OCI-LY1 (cell line): ENCODE measurements at regions not wholly inside any gene's neighbourhood (a gene's known extent, or its start where the extent isn't known, plus 50 kb on each side); places are given as distances from the start of the nearest gene placed in this dataset.

ENCODE experiments used
- H2AFZ ChIP-seq: fragments of 200-600 bp; sonication (generic), shearing (Covaris generic); 2 replicates; pipeline ENCODE4 v1.6.0; 2014; ENCODE audit warnings: antibody characterized with exemption, mild to moderate bottlenecking, low read length
- H3F3A ChIP-seq: fragments of 200-600 bp; sonication (generic), shearing (Covaris generic); 2 replicates; pipeline ENCODE4 v1.6.0; 2014; ENCODE audit warnings: mild to moderate bottlenecking, antibody characterized with exemption, low read length, moderate library complexity; ENCODE audit not compliant: insufficient read depth
- H3K27ac ChIP-seq: fragments of 200-600 bp; sonication (generic); 2 replicates; pipeline ENCODE4 v1.5.1; 2014; ENCODE audit warnings: low read length, mixed run types, mild to moderate bottlenecking, low read depth; ENCODE audit not compliant: poor library complexity, severe bottlenecking
- H3K27me3 ChIP-seq: fragments of 200-600 bp; sonication (generic); 2 replicates; pipeline ENCODE4 v1.6.0; 2014; ENCODE audit warnings: antibody characterized with exemption, mild to moderate bottlenecking, low read length, moderate library complexity; ENCODE audit not compliant: insufficient read depth
- H3K36me3 ChIP-seq: fragments of 200-600 bp; sonication (generic); 2 replicates; pipeline ENCODE4 v1.6.1; 2014; ENCODE audit warnings: mild to moderate bottlenecking, antibody characterized with exemption, low read length, moderate library complexity, mixed read lengths; ENCODE audit not compliant: insufficient read depth
- H3K4me1 ChIP-seq: fragments of 200-600 bp; sonication (generic); 2 replicates; pipeline ENCODE4 v1.5.1; 2014; ENCODE audit warnings: mild to moderate bottlenecking, low read length, moderate library complexity; ENCODE audit not compliant: insufficient read depth, severe bottlenecking
- H3K4me2 ChIP-seq: fragments of 200-600 bp; sonication (generic), shearing (Covaris generic); 2 replicates; pipeline ENCODE4 v1.6.1; 2014; ENCODE audit warnings: low read length
- H3K4me3 ChIP-seq: fragments of 200-600 bp; sonication (generic); 2 replicates; pipeline ENCODE4 v1.5.1; 2014; ENCODE audit warnings: low read length, low read depth, mild to moderate bottlenecking, mixed read lengths; ENCODE audit not compliant: poor library complexity, severe bottlenecking
- H3K79me2 ChIP-seq: fragments of 200-600 bp; shearing (Covaris generic); 2 replicates; pipeline ENCODE4 v1.6.1; 2016; ENCODE audit warnings: mixed run types, low read length, mixed read lengths; ENCODE audit not compliant: insufficient read depth
- H3K9ac ChIP-seq: fragments of 200-600 bp; sonication (generic), shearing (Covaris generic); 2 replicates; pipeline ENCODE4 v1.6.1; 2014; ENCODE audit warnings: mild to moderate bottlenecking, low read length, mixed read lengths
- H3K9me2 ChIP-seq: fragments of 200-600 bp; sonication (generic), shearing (Covaris generic); 2 replicates; pipeline ENCODE4 v1.6.1; 2014; ENCODE audit warnings: low read depth, mild to moderate bottlenecking, low read length, mixed read lengths
- H3K9me3 ChIP-seq: fragments of 200-600 bp; shearing (Covaris generic); 2 replicates; pipeline ENCODE4 v1.6.1; 2014; ENCODE audit warnings: low read length, mixed read lengths
- H4K20me1 ChIP-seq: fragments of 200-600 bp; sonication (generic), shearing (Covaris generic); 2 replicates; pipeline ENCODE4 v1.6.0; 2016; ENCODE audit warnings: mild to moderate bottlenecking, low read length; ENCODE audit not compliant: insufficient read depth
- CTCF ChIP-seq: fragments of 200-600 bp; sonication (generic), shearing (Covaris generic); IDR thresholded peaks from 2 replicates; pipeline ENCODE4 v1.5.1; 2017; ENCODE audit warnings: mild to moderate bottlenecking, antibody characterized with exemption, low read length, moderate library complexity, mixed read lengths
- EZH2 ChIP-seq: fragments of 200-600 bp; sonication (generic), shearing (Covaris generic); IDR thresholded peaks from 2 replicates; pipeline ENCODE4 v1.8.0; 2017; ENCODE audit warnings: borderline replicate concordance, mixed run types, mild to moderate bottlenecking, antibody characterized with exemption, low read length, moderate library complexity, mixed read lengths

GRCh38 chr1:106536741-106537140 lies 519.7 kb upstream of the PRMT6 start:
- Histone ChIP-seq H4K20me1 (no peaks in the 10 kb centered on the region), H3K36me3 (no peaks in the 10 kb centered on the region), H3K9me2 (no peaks in the 10 kb centered on the region), H2AFZ (no peak overlapping the region), H3K27ac (no peak overlapping the region), H3K4me2 (no peak overlapping the region), H3K79me2 (no peaks in the 10 kb centered on the region), H3K4me1 (no peaks in the 10 kb centered on the region), H3K27me3 (no peaks in the 10 kb centered on the region), H3K9ac (no peak overlapping the region), H3K9me3 (no peaks in the 10 kb centered on the region; the same call in 1 of the 2 replicates), H3F3A (no peaks in the 10 kb centered on the region), H3K4me3 (no peak overlapping the region)
- no peak for TF ChIP-seq EZH2
- no peak for TF ChIP-seq CTCF

- Histone ChIP-seq H3K4me2 (no peak overlapping the region), H3K79me2 (no peaks in the 10 kb centered on the region), H4K20me1 (no peaks in the 10 kb centered on the region), H3K9me2 (no peaks in the 10 kb centered on the region), H3K27ac (no peak overlapping the region), H3K36me3 (no peaks in the 10 kb centered on the region), H2AFZ (no peak overlapping the region), H3K9me3 (no peaks in the 10 kb centered on the region), H3F3A (no peaks in the 10 kb centered on the region), H3K4me1 (no peaks in the 10 kb centered on the region), H3K27me3 (no peaks in the 10 kb centered on the region), H3K4me3 (no peak overlapping the region), H3K9ac (no peak overlapping the region)
- TF ChIP-seq EZH2 (no peak), CTCF (no peak)
Measured at GRCh38 chr1:106548726-106549125, 507.7 kb upstream of the PRMT6 start.

- Histone ChIP-seq H4K20me1 (no peaks in the 10 kb centered on the region), H3K4me1 (no peaks in the 10 kb centered on the region), H3K27ac (no peak overlapping the region), H3K79me2 (no peaks in the 10 kb centered on the region), H3K9ac (no peak overlapping the region), H3K4me3 (no peak overlapping the region), H3K27me3 (no peaks in the 10 kb centered on the region), H3K4me2 (no peak overlapping the region), H3K36me3 (no peaks in the 10 kb centered on the region), H2AFZ (no peak overlapping the region), H3K9me3 (no peaks in the 10 kb centered on the region), H3F3A (no peaks in the 10 kb centered on the region), H3K9me2 (no peaks in the 10 kb centered on the region)
- TF ChIP-seq CTCF, result no peak
- TF ChIP-seq EZH2, result no peak
Measured at GRCh38 chr1:106554294-106554693, 502.2 kb upstream of the PRMT6 start.
